ENCODE measurements at regions not wholly inside any gene's neighbourhood (a gene's known extent, or its start where the extent isn't known, plus 50 kb on each side); places are given as distances from the start of the nearest gene placed in this dataset.
"Not testable (repeated sequence)": the region's sequence is repeated elsewhere in the genome, so short reads cannot be mapped to it uniquely, and the experiment has no call there.

DNA sequence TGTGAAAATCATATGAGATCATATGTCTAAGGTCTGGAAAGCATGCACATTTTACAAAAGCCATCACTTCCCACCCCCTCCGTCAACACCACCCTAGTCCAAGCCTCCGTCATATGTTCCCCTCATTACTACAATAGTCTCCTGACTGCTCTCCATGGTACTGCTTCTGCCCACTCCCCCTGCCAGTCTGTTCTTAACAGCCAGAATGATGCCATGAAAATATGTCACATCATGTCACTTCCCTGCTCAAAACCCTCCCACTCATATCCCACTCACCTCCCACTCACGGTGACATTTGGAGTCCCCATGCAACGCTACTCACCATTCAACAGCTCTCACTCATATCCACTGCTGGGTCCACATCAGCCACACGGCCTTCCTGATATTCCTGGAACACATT, 432.3 kb downstream of the XYLT1 start:
- no peak for DNase-seq (ENCODE audit: low spot score in 2 of 2)
- Histone ChIP-seq H3K9me3 (no peaks in the 10 kb centered on the region), H3K27ac (no peak overlapping the region), H3K4me1 (no peaks in the 10 kb centered on the region), H3K36me3 (no peaks in the 10 kb centered on the region), H3K27me3 (no peaks in the 10 kb centered on the region), H3K4me3 (no peak overlapping the region)
- intact Hi-C loops (cut with DNase I): no loop called here
- TF ChIP-seq, protein P1, sequence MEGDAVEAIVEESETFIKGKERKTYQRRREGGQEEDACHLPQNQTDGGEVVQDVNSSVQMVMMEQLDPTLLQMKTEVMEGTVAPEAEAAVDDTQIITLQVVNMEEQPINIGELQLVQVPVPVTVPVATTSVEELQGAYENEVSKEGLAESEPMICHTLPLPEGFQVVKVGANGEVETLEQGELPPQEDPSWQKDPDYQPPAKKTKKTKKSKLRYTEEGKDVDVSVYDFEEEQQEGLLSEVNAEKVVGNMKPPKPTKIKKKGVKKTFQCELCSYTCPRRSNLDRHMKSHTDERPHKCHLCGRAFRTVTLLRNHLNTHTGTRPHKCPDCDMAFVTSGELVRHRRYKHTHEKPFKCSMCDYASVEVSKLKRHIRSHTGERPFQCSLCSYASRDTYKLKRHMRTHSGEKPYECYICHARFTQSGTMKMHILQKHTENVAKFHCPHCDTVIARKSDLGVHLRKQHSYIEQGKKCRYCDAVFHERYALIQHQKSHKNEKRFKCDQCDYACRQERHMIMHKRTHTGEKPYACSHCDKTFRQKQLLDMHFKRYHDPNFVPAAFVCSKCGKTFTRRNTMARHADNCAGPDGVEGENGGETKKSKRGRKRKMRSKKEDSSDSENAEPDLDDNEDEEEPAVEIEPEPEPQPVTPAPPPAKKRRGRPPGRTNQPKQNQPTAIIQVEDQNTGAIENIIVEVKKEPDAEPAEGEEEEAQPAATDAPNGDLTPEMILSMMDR (IDR thresholded peaks at IDR 0.05): no peak

DNA sequence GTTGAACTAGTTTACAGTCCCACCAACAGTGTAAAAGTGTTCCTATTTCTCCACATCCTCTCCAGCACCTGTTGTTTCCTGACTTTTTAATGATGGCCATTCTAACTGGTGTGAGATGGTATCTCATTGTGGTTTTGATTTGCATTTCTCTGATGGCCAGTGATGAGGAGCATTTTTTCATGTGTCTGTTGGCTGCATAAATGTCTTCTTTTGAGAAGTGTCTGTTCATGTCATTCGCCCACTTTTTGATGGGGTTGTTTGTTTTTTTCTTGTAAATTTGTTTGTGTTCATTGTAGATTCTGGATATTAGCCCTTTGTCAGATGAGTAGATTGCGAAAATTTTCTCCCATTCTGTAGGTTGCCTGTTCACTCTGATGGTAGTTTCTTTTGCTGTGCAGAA, 421.7 kb downstream of the XYLT1 start:
- H3K36me3 ChIP-seq; H3K4me1 ChIP-seq; H3K27ac ChIP-seq; DNase-seq (ENCODE audit: low spot score in 2 of 2); intact Hi-C loops (cut with DNase I); H3K9me3 ChIP-seq; H3K4me3 ChIP-seq; H3K27me3 ChIP-seq: not testable (repeated sequence)

DNA sequence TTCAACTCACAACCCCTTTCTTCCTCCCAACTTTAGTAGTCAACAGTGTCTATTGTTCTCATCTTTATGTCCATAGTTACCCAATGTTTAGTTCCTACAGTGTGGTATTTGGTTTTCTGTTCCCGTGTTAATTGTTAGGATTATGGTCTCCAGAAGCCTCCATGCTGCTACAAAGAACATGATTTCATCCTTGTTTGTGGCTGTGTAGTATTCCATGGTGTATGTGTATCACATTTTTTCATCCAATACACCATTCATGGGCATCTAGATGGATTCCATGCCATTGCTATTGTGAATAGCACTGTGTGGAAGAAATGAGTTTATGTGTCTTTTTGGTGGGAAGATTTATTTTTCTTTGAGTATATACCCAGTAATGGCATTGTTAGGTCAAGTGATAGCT, 420.3 kb downstream of the XYLT1 start:
- Histone ChIP-seq H3K4me3 (no peak overlapping the region), H3K27me3 (no peaks in the 10 kb centered on the region), H3K36me3 (no peaks in the 10 kb centered on the region), H3K27ac (no peak overlapping the region), H3K9me3 (no peaks in the 10 kb centered on the region), H3K4me1 (no peaks in the 10 kb centered on the region)
- DNase-seq (ENCODE audit: low spot score in 2 of 2): no peak
- intact Hi-C loops (cut with DNase I): no loop called here
- TF ChIP-seq, protein P1 (IDR thresholded peaks at IDR 0.05): no peak

All from ascending aorta (tissue), 2 donors.